HG03457 (cell line): ENCODE measurements at regions not wholly inside any gene's neighbourhood (a gene's known extent, or its start where the extent isn't known, plus 50 kb on each side); places are given as distances from the start of the nearest gene placed in this dataset.

Experiments used
- ATAC-seq: cut with Tn5 transposase; IDR thresholded peaks from one replicate; pipeline ENCODE4 v1.9.1; 2021; ENCODE audit warnings: moderate number of reproducible peaks; ENCODE audit not compliant: unreplicated experiment

DNA sequence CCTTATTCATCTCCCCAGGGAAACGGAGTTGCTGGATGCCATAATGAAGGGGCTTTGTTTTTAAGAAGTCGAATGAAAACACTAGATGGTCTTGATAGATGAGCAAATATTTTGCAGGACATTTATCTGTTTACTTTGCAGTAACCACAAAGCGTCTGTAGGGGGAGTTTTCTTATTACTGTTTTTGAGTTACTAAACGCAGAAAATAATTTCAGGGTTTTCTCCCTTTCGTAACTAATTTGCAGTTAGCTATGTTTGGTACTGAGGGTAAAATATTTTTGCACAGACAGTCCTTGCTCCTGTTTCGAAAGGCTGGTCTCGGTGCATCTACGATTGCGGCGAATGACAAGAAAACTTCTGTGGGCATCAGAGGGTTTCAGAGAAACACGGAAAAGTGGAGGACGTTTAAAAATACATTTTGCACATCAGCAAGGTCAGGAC is 505.6 kb upstream of the MKI67 start:
- no peak for ATAC-seq

DNA sequence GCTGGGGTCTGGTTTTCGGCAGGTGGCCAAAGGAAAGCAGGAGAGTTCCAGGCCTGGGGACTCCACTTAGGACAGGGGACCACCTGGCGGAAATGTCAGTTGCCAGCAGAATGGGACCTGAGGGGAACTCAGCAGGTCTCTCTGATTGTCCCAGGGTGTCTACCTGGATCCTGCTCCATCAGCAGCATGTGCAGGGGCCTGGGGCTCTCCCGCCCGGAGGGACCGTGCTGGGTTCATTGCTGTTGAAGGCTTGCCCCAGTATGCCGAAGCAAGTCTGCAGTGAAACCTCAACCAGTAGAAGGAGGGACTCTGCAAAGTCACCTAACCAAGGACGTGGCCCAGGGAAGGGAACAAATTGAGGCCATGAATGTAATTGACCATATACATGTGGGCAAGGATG is 506.5 kb upstream of the MKI67 start:
- ATAC-seq: no peak

DNA sequence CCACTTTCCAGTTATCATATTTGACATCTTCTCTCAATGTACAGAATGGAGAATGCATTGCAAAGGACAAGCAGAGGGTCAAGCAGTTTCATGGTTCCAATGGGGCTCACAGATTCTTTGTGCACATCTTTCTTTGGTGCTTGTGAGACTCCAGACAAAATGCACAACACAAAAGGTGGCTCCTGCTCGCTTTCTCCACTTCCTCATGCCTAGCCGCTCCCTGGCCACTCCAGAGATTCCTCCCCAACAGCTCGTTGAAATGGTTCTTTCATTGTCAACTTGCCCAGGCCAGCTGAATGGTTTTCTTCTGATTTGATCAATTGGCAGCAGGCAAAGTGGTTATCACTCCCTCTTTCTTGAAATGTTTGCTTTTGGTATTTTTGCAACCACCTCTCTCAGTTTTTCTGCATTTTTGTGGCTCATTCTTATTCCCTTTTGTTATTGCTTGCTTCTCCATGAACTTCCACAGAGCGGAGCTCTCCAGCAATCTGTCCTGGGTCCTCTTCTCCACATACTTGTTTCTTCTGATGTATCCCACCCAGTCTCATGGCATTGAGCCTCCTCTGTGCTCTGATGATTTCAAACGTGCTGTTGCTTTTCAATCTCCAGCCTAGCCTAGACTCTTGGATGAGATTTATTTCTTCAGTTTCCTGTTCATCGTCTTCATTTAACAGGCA is 507.8 kb upstream of the MKI67 start:
- no peak for ATAC-seq

DNA sequence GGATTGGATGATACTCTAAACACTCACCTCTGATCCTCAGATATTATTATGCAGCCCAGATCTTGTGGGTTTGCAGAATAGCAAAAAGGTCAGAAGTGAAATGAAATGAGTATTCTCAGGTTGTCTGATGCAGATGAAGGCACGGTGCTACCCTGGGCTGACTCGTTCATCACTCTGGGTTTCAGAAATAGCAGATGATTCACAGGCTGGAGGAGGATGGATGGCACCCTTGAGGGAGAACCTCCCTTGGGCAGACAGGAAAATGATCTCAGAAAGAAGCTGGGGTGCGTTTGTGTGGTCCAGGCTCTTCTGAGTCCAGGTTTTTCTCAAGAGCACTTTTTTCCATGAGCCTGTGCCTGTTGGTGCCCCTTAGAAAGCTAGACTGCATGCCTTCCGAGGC is 515.8 kb upstream of the MKI67 start:
- no peak for ATAC-seq

DNA sequence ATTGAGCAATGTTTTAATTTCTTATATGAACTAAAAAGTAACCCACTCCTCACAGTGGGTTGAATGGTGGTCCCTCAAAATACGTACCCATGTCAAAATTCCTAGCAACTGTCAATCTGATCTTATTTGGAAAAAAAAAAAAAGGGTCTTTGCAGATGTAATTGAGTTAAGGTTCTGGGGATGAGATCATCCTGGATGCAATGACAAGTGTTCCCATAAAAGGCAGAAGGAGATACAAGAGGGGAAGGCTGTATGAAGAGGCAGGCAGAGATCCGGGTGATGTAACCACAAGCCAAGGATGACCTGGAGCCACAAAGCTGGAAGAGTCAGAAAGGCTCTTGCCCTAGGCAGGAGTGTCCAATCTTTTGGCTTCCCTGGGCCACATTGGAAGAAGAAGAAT is 516.3 kb upstream of the MKI67 start:
- no peak for ATAC-seq

DNA sequence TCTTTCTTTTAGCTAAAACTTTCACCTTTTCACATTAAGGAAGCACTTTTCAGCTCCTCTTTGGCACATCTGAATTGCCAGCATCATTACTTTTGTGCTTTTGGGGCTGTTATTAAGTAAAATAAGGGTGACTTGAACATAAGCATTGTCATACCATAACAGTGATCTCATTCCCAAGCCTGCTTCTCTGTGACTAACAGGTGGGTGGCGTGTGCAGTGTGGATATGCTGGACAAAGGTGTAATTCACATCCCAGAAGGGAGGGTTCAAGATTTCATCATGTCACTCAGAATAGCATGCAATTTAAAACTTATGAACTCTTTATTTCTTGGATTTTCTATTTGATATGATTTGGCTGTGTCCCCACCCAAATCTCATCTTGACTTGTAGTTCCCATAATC is 517.4 kb upstream of the MKI67 start:
- ATAC-seq: no peak

DNA sequence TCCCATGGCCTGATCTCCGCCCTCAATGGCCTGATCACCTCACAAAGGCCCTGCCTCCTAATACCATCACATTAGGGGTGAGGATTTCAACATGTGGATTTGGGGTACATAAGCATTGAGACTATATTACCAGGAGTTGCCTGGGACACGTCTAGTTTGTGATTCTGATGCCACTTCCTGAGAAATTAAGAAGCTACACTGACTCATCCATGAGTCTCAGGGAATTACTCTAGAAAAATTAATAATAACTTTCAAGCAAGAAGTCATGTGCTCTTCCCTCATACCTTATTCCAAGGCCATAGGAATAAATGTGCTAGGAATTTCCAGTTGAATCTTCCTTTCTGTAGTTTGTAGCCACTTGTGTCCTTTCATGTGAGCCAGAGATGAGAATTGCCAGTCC is 519.3 kb upstream of the MKI67 start:
- no peak for ATAC-seq

DNA sequence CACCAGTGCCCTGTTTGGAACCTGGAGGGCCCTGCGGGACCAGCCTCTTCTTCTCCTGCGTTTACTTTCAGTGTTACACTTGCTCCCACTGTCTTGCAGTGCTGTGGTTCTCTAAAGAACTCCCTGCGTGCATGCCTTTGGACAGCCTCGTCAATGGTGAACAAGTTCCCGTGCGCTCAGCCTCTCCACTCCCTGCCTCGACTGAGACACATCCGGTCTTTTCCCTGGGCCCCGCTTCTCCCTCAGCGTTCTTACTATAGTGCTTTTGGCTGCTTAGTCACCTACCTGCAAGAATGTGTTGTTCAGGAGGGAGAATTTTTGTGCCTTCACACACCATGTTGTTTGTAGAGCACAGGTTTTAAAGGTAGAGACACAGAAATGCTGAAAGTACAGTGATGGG is 520.7 kb upstream of the MKI67 start:
- no peak for ATAC-seq

DNA sequence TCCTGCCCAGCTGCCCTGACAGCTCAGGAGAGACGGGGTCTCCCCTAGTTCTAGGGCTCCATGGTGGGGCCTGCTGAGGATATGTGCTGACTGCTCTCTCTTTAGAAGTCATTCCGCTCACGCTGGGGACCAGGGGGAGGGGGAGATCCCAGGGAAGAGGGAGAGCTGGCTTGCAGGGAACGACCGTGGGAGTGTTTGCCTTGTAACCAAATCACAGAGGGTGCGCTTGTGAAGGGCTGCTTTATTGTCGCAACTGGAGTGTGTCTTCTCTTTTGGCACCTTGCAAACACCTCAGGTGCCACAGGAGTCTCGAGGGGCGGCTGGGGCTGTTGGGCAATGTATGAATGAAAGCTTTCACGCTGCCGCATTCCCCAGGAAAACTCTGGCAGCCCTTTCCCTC is 531.3 kb upstream of the MKI67 start:
- ATAC-seq: no peak

DNA sequence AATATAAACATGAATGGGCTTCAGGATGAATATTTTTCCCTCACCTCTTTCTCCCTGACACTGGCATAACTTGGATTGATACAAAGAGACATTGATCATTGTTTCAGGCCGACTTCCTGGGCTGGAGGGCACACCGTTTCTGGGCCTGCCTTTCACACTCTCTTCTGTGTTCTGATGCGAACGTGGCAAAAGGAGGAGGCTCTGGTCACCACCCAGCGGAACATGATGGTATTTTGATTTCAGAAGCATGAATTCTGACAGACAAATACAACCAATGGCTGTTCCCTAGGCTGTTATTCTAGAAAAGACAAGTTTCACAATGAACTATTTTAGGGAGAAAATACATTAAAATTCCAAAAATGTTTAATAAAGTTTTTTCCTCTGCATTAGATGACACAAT is 534.5 kb upstream of the MKI67 start:
- no peak for ATAC-seq

DNA sequence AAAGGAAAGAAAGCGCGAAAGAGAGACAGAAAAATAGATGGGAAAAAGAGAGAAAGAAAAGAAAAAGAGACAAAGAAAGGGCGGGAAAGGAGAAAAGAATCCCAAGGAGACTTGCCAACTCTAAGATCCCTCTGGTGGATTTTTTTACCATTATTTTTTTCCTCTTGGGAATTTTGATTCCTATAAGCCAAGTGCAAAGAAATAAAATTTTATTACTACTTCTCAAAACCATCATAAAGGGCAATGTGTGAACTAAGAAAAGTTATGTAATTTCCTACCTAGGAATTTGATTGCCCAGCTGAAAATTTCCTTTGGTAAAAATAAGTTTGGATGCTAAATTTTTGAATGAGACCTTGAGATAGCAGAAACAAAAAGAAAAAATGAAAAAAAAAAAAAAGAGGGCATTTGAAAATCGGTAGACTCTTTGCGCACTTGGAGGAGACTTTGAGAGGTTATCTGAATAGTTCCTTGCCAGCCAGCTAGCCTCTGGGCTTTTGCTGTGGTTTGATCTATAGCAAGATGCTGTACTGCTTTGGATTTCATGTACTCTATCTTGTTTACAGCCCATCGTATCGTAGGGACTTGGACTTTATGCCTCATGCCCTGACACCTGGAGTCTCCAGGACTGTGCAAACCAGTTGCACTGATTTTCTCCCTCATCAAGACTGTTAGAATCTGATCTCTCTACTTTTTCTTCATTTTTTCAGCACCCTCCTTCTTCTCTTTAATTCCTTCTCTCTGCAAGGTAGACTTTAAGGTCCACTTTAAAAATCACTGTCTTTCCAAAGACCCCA is 535.4 kb upstream of the MKI67 start:
- no peak for ATAC-seq

DNA sequence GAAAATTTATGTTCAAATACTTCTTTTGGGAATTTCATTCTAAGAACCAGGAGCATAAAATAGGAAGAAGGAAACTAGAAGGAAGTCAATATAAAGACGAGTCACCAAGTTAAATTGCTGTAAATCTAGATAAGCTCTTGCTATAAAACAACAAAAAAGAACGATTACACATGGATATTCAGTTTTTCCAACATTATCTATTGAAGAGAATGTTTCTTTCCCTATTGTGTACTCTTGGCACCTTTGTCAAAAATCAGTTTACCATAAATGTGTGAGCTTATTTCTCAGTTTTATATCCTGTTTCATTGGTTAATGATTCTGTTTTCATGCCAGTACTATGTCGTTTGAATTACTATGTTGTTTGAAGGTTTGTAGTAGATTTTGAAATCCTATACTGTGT is 536.3 kb upstream of the MKI67 start:
- no peak for ATAC-seq

DNA sequence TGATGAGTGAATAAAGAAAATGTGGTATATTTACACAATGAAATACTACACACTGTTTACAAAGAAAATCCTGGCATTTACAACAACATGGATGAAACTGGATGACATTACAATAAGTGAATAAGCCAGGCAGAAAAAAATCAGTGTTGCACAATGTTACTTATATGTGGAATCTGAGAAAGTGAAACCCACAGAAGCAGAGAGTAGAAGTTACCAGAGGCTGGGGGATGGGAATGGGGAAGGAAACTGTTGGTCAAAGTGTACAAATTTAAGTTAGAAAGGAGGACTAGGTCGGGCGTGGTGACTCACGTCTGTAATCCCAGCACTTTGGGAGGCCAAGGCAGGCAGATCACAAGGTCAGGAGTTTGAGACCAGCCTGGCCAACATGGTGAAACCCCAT is 538.5 kb upstream of the MKI67 start:
- no peak for ATAC-seq

DNA sequence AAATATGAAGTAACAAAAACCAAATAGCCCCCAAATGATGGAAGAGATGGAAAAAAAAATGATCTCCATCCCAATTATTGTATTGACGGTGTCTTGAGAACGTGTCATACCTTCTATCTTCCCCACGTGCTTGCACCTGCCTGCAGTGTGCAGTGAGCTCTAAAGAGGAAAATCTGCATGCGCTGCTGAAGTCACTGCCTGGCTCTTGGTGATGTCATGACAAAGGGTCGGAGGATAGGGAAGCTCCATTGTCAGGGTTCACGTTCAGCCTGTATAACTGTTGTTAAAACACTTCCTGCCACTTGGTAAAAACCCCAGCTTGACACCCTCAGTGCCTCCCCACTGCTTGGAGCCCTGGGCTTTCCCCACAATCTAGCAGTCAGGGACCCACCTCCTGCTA is 549.2 kb upstream of the MKI67 start:
- ATAC-seq: no peak

DNA sequence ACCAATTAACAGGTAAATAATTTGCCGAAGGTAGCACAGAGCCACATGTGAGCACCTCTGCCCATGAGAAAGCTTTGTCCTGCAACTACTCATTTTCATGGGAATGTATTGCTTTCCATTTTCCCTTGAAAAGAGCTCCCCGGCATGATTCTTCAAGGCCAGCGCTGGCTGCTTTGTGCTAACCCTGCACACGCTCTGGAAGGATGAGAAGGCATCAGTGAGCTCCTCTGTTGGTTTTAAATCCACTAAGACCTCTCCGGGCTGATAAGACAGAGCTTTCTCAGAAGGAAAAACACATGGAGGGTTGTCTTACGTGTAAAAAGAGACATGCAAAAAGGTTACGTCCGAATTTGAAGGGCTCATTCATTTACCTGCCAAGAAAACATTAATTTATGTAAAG is 553.9 kb upstream of the MKI67 start:
- no peak for ATAC-seq

DNA sequence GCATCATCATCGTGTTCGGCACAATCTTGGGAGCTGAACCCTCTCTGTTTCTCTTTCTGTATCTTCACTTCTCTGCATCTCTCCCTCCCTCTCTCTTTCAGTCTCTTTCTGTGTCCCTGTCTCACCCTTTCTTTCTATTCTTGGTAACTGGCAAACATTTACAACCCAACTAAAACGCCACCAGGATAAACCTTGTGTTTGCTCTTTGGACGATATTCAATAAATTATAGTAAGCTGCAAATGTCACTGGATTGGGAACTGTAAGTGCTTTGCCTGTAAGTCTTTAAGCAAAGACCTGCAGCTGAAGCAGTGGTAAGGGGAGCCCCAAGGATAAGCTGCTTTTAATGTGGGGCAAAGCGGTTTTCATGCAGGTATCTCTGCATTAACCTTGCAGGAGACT is 558.0 kb upstream of the MKI67 start:
- ATAC-seq: no peak

DNA sequence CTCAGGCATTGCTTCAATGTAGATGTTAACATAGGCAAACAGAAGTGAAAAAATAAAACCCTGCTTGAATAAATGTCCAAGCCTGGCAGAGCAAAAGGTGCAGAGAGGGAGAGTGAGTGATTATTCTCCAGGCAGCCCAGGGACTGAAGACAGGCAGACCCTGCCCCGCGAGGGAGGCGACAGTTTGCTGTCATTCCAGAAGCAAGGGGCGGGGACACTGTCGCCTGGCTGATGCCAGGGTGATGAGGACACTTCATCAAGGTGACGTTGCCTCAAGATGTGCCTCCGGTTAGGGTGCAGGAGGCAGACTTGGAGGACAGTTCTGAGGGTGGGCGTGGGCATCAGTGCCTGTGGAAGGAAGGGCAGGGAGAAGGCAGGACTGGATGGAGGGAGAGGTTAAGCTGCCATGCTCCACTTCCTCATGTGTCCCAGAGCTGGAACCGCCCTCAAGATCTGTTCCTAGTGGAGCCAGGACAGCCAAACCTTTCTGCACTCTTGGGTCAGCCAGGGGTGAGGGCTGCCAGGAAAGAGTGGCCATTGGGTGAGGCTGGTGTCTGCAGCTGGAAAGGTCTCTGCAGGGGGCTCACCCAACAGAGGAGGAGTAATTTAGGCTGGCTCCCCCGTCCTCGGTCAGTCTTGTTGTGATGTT is 560.5 kb upstream of the MKI67 start:
- no peak for ATAC-seq

DNA sequence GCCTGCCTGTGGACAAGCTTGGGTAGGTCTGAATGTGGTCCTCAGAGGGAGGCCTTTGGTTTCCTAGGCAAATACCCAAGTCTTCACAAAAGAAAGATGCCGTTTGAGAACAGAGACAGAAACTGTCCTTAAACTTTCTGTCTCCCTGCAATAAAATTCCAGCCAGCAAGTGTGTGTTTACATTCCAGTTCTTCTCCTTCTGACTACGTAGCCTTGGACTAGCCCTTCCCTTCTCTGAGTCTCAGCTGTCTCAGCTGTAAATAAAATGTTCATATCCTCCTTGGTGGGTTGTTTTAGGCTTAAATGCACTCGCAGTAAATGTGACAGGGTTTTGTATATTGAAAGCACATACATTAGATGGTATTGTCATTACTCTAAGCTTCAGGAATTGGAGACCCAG is 561.2 kb upstream of the MKI67 start:
- ATAC-seq: no peak

DNA sequence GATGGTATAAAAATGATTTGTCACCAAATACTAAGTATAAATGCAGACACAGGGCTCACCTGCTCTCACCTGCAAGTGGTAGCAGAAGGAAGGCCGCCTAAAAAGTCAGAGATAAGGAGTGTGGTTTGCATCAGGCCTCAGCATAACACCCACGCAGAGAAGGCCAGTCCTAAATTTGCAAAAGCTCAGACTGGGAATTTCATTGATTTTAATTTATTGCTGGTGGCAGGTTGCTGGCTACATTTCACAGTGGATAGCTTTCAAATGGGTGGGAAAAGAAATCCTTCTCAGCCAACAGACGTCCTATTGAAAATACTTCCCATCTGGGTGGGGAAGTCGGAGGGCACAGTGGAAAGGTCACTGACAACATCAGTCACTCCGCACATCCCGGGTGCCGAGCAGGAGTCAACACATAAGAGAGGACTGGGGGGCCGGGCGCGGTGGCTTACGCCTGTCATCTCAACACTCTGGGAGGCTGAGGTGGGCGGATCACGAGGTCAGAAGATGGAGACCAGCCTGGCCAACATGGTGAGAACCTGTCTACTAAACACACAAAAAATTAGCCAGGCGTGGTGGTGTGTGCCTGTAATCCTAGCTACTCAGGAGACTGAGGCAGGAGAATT is 561.8 kb upstream of the MKI67 start:
- ATAC-seq: no peak

DNA sequence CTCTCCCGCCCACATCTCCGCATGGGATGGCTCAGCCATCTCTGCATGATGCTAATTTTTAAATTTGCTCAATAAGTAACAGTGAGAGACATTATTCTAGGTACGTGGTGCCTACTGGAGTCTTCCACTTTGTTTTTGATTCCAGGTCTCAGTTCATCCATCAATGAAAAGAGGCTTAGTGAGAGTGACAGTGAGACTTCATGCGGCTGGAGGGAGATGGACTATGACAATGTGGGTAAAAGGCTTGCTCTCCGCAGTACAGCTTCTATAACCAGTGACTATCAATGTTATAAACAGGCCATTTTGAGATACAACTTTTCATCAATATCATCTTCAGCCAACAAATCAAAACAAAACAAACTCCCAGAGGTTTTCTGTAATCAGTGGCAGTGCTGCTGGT is 563.4 kb upstream of the MKI67 start:
- ATAC-seq: no peak

DNA sequence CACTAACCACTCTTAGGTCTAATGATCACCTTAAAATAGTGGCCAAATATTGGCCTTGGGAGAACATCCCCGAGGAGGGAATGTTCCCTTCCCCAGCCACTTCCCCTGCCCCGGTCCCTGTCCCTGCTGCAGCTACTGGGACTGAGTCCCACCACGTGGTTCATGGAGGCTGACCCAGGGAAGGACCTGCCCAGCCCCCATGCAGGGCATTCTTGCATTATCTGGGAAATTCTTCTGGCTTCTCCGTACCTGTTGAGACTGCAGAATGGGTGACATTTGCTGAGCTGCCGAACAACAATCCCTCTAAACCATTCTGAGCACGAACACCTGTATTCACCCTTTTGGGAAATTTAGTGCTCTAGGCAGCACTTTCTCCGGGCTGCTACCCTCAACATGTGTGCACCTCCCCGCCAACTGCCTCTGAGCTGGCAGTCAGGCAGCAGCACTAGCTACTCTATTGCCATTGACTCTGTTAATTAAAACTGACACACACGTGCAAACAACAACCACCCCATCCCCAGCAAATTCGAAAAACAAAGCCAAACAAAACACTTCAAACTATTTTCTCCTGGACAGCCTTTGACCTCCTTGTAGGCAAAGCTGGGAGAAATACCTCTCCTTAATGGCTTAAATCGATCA is 567.4 kb upstream of the MKI67 start:
- no peak for ATAC-seq
